Esophagus squamous epithelium (tissue), 5 donors: ENCODE measurements at regions not wholly inside any gene's neighbourhood (a gene's known extent, or its start where the extent isn't known, plus 50 kb on each side); places are given as distances from the start of the nearest gene placed in this dataset.

Source experiments
- DNase-seq: peaks from one replicate; lab custom pipeline; 2025; lab: John Stamatoyannopoulos, UW
- H3K27ac ChIP-seq, 4 donors: fragments of 200-600 bp; sonication (generic); one replicate each; pipeline ENCODE4 v1.5.1; 2016 to 2019; ENCODE audit warnings: mild to moderate bottlenecking in 1 of 4
- H3K27me3 ChIP-seq, 4 donors: fragments of 200-600 bp; sonication (generic); 1 replicate in 3 of 4; 2 replicates in 1 of 4; pipeline versions ENCODE4 v1.5.1 to v1.6.0; 2017 to 2021; ENCODE audit warnings: antibody characterized with exemption in 1 of 4
- H3K36me3 ChIP-seq, 3 donors: fragments of 200-600 bp; sonication (generic); one replicate each; pipeline ENCODE4 v1.5.1; 2016 to 2019
- H3K4me1 ChIP-seq, 3 donors: fragments of 200-600 bp; sonication (generic); one replicate each; pipeline ENCODE4 v1.5.1; 2017 to 2019
- H3K4me3 ChIP-seq, 4 donors: fragments of 200-600 bp; sonication (generic); 1 replicate in 3 of 4; 2 replicates in 1 of 4; pipeline ENCODE4 v1.5.1; 2016 to 2019; ENCODE audit warnings: mild to moderate bottlenecking in 2 of 4, moderate library complexity in 1 of 4
- H3K9me3 ChIP-seq, 3 donors: fragments of 200-600 bp; sonication (generic); one replicate each; pipeline ENCODE4 v1.5.1; 2016 to 2019
- CTCF ChIP-seq, 6 experiments: fragments of 450-650 bp in 4 of 6; fragments of 200-600 bp in 2 of 6; sonication (generic) in 2 of 6; IDR thresholded peaks; one replicate each; pipeline ENCODE4 v1.5.1; 2016 to 2019; ENCODE audit warnings: antibody characterized with exemption in 6 of 6, mild to moderate bottlenecking in 4 of 6, moderate library complexity in 4 of 6
- POLR2A ChIP-seq, 4 donors: fragments of 450-650 bp; IDR thresholded peaks; one replicate each; pipeline ENCODE4 v1.6.1; 2017; ENCODE audit warnings: antibody characterized with exemption in 4 of 4, mild to moderate bottlenecking in 4 of 4, moderate library complexity in 3 of 4
- WGBS, 2 donors: methylation state at CpG; one replicate each; pipeline ENCODE4 v1.1.5; 2018; 5-methylcytosine and 5-hydroxymethylcytosine counted together
- intact Hi-C: fragments of 100-400 bp; cut with DNase I; formaldehyde crosslinking; loops from one replicate; pipeline ENCODE4 v1.15.0; 2022
- donor health status: DM: yes; HTN: yes; CAD: no.

DNA sequence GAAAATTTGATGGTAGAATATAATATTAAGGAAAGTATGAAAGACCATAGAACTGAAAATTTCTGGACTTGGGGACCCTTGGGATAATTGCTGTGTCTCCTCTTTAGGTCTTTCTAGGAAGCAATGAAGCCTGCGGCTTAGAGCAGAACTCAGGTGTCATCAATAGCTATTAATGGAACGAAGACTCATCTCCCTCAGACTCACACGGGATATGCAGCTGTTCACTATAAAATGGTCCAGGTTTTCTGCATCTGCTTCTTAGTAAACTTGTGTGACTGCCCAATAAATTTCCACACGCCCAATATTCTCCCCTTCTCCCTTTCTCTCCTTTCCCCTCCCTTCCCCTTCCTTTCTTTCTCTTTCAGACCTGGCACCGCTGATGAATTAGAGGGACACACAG is 392.5 kb downstream of the HLX start:
- 76 to 85% methylated on average over 5 of the region's 5 CpGs for WGBS, 2 donors
- Histone ChIP-seq H3K36me3 (no peaks in the 10 kb centered on the region), H3K27ac (no peak overlapping the region), H3K27me3 (no peaks in the 10 kb centered on the region), H3K4me1 (no peaks in the 10 kb centered on the region), H3K9me3 (no peaks in the 10 kb centered on the region), H3K4me3 (no peak overlapping the region)
- intact Hi-C loops = no loop called here
- DNase-seq = no peak
- no peak for TF ChIP-seq POLR2A (IDR thresholded peaks at IDR 0.05)
- TF ChIP-seq CTCF (IDR thresholded peaks at IDR 0.05) = no peak

DNA sequence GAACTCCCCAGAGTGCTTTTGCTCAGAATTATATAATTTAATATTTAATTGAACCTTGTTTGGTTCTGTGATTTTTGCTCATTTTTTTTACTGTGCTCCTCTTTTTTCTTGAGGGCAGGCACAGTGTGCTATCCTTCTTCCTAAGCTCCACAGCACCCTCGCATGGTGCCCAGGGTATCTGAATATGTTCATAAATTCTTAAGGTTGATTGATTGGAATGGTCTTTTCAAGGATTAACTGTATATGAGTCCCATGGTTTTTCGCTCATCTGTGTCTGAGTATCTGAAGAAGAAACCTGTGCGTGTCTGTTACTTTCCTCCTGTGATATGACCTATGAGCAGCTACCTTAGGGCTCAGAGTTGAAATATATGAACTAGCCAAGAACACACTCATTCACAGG is 393.7 kb downstream of the HLX start:
- H3K9me3 ChIP-seq = no peaks in the 10 kb centered on the region
- WGBS, 2 donors = 80 to 90% methylated on average over 3 of the region's 3 CpGs
- no peaks in the 10 kb centered on the region for H3K36me3 ChIP-seq
- H3K27ac ChIP-seq = no peak overlapping the region
- intact Hi-C loops = no loop called here
- H3K4me1 ChIP-seq = no peaks in the 10 kb centered on the region
- DNase-seq = no peak
- TF ChIP-seq POLR2A (IDR thresholded peaks at IDR 0.05) (no peak), CTCF (IDR thresholded peaks at IDR 0.05) (no peak)
- no peak overlapping the region for H3K4me3 ChIP-seq
- no peaks in the 10 kb centered on the region for H3K27me3 ChIP-seq

DNA sequence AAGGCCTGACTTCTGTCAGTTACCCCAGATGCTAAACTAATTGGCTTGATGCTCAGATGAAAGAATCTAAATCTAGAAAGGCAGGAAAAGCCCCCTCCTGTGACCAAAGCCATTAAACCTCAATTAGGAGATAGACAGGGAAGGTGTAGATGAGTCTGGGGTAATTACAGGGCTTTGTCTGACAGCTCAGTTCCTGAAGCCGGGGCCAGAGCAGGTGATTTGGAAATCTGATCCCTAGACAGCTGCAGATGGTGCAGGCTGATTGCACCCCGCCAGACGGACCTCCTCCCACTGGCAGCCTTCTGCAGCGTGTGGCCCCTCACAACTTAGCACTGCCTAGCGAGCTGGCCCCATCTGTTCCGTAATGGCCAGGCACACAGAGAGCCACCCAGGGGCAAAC is 395.1 kb downstream of the HLX start:
- no peaks in the 10 kb centered on the region for H3K36me3 ChIP-seq
- intact Hi-C loops = no loop called here
- no peaks in the 10 kb centered on the region for H3K4me1 ChIP-seq
- DNase-seq = no peak
- no peak overlapping the region for H3K4me3 ChIP-seq
- no peak for TF ChIP-seq POLR2A (IDR thresholded peaks at IDR 0.05)
- no peak for TF ChIP-seq CTCF (IDR thresholded peaks at IDR 0.05)
- H3K9me3 ChIP-seq = no peaks in the 10 kb centered on the region
- 50 to 55% methylated on average over 1 to 3 of the region's 6 CpGs for WGBS, 2 donors
- no peak overlapping the region for H3K27ac ChIP-seq
- H3K27me3 ChIP-seq = no peaks in the 10 kb centered on the region

DNA sequence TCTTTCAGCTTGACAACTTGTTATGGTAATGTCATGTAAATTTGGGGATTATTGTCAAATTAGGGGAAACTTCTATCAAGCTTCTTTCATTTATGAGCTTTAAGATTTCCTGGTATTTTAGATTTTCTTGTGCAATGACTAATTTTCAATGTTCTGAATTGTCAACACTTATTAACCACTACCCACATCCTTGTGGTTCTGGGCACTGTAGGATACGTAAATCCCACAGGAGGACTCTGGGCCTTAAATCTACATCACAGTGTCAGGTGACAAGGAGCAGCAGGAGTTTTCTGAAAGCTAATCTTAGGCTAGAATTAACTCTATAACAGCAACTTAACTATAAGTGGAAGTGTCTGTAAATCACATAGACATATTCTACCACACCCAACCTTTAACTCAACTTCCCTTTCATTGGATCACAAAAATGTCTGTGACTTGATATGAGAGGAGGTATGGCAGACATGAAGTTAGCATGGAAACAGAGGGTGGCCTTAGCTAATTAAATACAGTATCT is 397.7 kb downstream of the HLX start:
- Histone ChIP-seq H3K4me1 (no peaks in the 10 kb centered on the region), H3K4me3 (no peak overlapping the region), H3K36me3 (no peaks in the 10 kb centered on the region), H3K27ac (no peak overlapping the region), H3K27me3 (no peaks in the 10 kb centered on the region), H3K9me3 (no peaks in the 10 kb centered on the region)
- no peak for DNase-seq
- no peak for TF ChIP-seq CTCF (IDR thresholded peaks at IDR 0.05)
- TF ChIP-seq POLR2A (IDR thresholded peaks at IDR 0.05) = no peak
- WGBS, 2 donors = 75 to 78% methylated on average over 1 of the region's 1 CpG
- intact Hi-C loops = no loop called here

GRCh38 chr1:221279146-221279545 is 399.9 kb downstream of the HLX start:
- DNase-seq = no peak
- TF ChIP-seq POLR2A (IDR thresholded peaks at IDR 0.05) (no peak), CTCF (IDR thresholded peaks at IDR 0.05) (no peak)
- peaks cover 0 to 8% (median 5%) of the 10 kb centered on the region in 3 donors for H3K4me1 ChIP-seq
- H3K9me3 ChIP-seq = no peaks in the 10 kb centered on the region
- no peak overlapping the region for H3K27ac ChIP-seq
- no peaks in the 10 kb centered on the region for H3K27me3 ChIP-seq
- no peak overlapping the region for H3K4me3 ChIP-seq
- no peaks in the 10 kb centered on the region for H3K36me3 ChIP-seq
- intact Hi-C loops = no loop called here
